Esophagus muscularis mucosa (tissue), 4 donors: ENCODE measurements at regions not wholly inside any gene's neighbourhood (a gene's known extent, or its start where the extent isn't known, plus 50 kb on each side); places are given as distances from the start of the nearest gene placed in this dataset.
"Not testable (repeated sequence)": the region's sequence is repeated elsewhere in the genome, so short reads cannot be mapped to it uniquely, and the experiment has no call there.

Source experiments
- DNase-seq: peaks from one replicate; pipeline ENCODE4 v3.0.0-alpha.2; 2017; ENCODE audit errors: extremely low spot score
- H3K27ac ChIP-seq, 4 donors: fragments of 200-600 bp; sonication (generic); replicated peaks in 1 of 4; 1 replicate in 3 of 4; 2 replicates in 1 of 4; pipeline ENCODE4 v1.5.1; 2016 to 2019; ENCODE audit warnings: mild to moderate bottlenecking in 1 of 4
- H3K27me3 ChIP-seq, 4 donors: fragments of 200-600 bp; sonication (generic); one replicate each; pipeline versions ENCODE4 v1.5.1 to v1.6.0; 2016 to 2019
- H3K36me3 ChIP-seq, 4 donors: fragments of 200-600 bp; sonication (generic); one replicate each; pipeline ENCODE4 v1.5.1; 2016 to 2019
- H3K4me1 ChIP-seq, 4 donors: fragments of 200-600 bp; sonication (generic); one replicate each; pipeline ENCODE4 v1.5.1; 2016 to 2019
- H3K4me3 ChIP-seq, 4 donors: fragments of 200-600 bp; sonication (generic); 1 replicate in 2 of 4; 2 replicates in 2 of 4; pipeline ENCODE4 v1.5.1; 2016 to 2019; ENCODE audit warnings: mild to moderate bottlenecking in 4 of 4, moderate library complexity in 1 of 4
- H3K9me3 ChIP-seq, 4 donors: fragments of 200-600 bp; sonication (generic); 1 replicate in 3 of 4; 2 replicates in 1 of 4; pipeline ENCODE4 v1.5.1; 2016 to 2019
- EP300 ChIP-seq: sonication (generic); formaldehyde crosslinking; IDR thresholded peaks from one replicate; pipeline ENCODE4 v1.6.1; 2017; ENCODE audit warnings: antibody characterized with exemption
- POLR2A ChIP-seq: fragments of 450-650 bp; IDR thresholded peaks from one replicate; pipeline ENCODE4 v1.6.1; 2017; ENCODE audit warnings: antibody characterized with exemption, moderate library complexity, mild to moderate bottlenecking, low read depth
- POLR2AphosphoS5 ChIP-seq, 2 donors: sonication (generic); formaldehyde crosslinking; IDR thresholded peaks; one replicate each; pipeline ENCODE4 v1.6.1; 2017; ENCODE audit warnings: antibody characterized with exemption in 2 of 2
- WGBS: methylation state at CpG from one replicate; pipeline ENCODE4 v1.1.5; 2018; 5-methylcytosine and 5-hydroxymethylcytosine counted together
- intact Hi-C: fragments of 100-400 bp; cut with DNase I; formaldehyde crosslinking; loops from one replicate; pipeline ENCODE4 v1.15.1; 2023
- TF ChIP-seq, protein P1 (sequence below), 3 experiments: fragments of 200-600 bp in 2 of 3; fragments of 450-650 bp in 1 of 3; sonication (generic) in 2 of 3; IDR thresholded peaks; one replicate each; pipeline ENCODE4 v1.5.1; 2017 to 2019; ENCODE audit warnings: antibody characterized with exemption in 3 of 3, mild to moderate bottlenecking in 2 of 3, moderate library complexity in 1 of 3

DNA sequence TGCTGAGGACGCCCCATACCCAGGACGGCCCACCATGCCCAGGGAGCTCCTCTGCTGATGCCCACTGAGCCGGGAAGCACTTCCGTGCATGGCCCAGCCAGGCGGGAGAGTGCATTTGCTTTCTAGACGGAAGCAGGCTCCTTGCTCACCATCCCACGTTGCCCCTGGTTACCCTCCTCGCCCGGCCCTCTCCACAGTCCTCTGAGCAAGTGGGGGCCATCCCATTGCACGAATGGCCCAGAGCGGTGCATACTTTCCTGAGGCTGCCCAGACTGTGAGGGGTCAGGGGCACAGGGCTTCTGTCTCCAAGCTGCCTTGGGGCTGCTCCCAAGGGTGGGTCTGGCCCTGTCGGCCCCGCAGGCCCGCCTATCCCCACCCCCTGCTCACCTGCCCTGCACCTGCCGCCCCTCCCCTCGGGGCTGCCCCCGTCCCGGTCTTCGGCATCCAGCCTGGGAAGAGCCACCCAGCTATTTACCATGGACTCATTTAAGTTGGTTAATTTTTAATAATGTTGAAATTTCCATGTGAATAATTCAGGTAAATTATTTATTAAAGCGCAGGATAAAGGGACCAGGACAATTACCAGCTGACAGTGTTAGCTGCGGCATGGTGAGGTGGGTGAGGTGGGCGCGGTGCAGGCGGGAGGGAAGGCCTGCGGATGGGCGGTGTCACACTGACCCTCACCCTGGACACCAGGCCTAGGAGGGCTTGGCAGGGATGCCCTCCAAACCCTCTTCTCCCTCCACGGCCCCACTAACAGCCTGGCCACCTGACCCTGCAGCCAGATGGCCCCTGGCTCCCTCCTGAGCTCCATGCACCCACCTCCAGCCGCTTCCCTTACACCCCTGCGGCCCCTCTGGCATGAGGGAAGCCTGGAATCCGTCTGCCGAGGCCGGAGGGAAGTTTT is 104.4 kb downstream of the MICALL2 start:
- TF ChIP-seq POLR2A = no peak
- no peak for TF ChIP-seq POLR2AphosphoS5 (IDR thresholded peaks at IDR 0.05)
- TF ChIP-seq, protein P1, sequence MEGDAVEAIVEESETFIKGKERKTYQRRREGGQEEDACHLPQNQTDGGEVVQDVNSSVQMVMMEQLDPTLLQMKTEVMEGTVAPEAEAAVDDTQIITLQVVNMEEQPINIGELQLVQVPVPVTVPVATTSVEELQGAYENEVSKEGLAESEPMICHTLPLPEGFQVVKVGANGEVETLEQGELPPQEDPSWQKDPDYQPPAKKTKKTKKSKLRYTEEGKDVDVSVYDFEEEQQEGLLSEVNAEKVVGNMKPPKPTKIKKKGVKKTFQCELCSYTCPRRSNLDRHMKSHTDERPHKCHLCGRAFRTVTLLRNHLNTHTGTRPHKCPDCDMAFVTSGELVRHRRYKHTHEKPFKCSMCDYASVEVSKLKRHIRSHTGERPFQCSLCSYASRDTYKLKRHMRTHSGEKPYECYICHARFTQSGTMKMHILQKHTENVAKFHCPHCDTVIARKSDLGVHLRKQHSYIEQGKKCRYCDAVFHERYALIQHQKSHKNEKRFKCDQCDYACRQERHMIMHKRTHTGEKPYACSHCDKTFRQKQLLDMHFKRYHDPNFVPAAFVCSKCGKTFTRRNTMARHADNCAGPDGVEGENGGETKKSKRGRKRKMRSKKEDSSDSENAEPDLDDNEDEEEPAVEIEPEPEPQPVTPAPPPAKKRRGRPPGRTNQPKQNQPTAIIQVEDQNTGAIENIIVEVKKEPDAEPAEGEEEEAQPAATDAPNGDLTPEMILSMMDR (IDR thresholded peaks at IDR 0.05) = no peak
- no peak overlapping the region for H3K4me3 ChIP-seq
- H3K27ac ChIP-seq = no peak overlapping the region
- intact Hi-C loops = no loop called here
- no peaks in the 10 kb centered on the region for H3K4me1 ChIP-seq
- peaks cover 0 to 3% (median 0%) of the 10 kb centered on the region in 4 donors for H3K9me3 ChIP-seq
- WGBS = 73% methylated on average over 30 of the region's 32 CpGs
- peaks cover 0 to 81% (median 11%) of the 10 kb centered on the region in 4 donors for H3K27me3 ChIP-seq
- no peaks in the 10 kb centered on the region for H3K36me3 ChIP-seq
- no peak for DNase-seq

DNA sequence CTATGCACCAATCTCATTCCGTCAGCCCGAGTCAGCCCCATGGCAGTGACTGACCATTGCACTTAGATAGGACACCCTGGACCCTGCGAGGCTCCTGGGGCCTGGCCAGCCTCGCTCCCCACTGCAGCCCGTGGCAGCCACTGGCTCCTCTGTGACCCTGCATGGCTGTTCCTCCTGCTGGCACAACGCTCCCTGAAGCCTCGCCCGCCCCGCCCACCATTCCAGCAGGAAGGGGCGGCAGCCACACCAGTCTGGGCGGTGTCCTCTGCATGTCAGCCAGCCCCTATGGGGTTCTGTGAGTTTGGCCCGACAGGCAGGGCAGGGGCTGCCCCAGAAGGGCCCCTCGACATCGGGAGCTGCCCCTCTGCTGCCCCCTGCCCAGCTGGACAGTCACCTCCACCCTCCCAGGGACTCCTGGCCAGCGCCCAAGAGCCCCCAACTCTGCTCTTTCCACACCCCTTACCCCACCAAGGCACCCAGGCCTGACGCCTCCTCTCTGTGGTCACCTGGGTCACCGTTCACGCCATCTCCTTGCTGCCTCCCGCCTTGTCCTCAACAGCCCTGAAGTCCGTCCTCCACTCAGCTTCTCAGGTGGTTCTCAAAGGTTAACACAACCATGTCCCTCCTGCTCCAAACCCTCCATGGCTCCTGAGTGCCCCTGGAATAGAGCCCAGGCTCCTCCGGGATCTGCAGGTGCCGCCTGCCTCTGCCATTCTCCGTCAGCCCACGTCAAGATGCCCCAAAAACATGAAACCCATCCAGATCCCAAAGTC is 103.5 kb downstream of the MICALL2 start:
- WGBS = 69% methylated on average over 19 of the region's 24 CpGs
- intact Hi-C loops = no loop called here
- Histone ChIP-seq H3K4me1 (no peaks in the 10 kb centered on the region), H3K27ac (no peak overlapping the region), H3K4me3 (no peak overlapping the region), H3K36me3 (no peaks in the 10 kb centered on the region), H3K9me3 (peaks cover 0 to 11% (median 0%) of the 10 kb centered on the region in 4 donors), H3K27me3 (peaks cover 0 to 82% (median 11%) of the 10 kb centered on the region in 4 donors)
- DNase-seq = no peak
- TF ChIP-seq POLR2A = no peak

DNA sequence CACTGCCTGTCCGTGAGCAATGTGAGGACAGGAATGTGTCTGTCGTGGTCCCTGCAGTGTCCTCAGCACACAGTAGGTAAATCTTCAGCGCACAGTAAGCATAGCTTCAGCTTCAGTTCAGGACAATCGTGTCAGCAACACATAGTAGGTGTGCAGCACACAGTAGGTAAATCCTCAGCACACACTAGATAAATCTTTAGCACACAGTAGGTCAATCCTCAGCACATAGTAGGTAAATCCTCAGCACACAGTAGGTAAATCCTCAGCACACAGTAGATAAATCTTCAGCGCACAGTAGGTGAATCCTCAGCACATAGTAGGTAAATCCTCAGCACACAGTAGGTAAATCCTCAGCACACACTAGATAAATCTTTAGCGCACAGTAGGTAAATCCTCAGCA is 102.4 kb downstream of the MICALL2 start:
- H3K9me3 ChIP-seq = peaks cover 0 to 11% (median 0%) of the 10 kb centered on the region in 4 donors
- WGBS = 97% methylated on average over 4 of the region's 6 CpGs
- H3K27ac ChIP-seq, H3K36me3 ChIP-seq, H3K4me3 ChIP-seq, H3K4me1 ChIP-seq, intact Hi-C loops, DNase-seq: not testable (repeated sequence)
- peaks cover 0 to 81% (median 11%) of the 10 kb centered on the region in 4 donors for H3K27me3 ChIP-seq

DNA sequence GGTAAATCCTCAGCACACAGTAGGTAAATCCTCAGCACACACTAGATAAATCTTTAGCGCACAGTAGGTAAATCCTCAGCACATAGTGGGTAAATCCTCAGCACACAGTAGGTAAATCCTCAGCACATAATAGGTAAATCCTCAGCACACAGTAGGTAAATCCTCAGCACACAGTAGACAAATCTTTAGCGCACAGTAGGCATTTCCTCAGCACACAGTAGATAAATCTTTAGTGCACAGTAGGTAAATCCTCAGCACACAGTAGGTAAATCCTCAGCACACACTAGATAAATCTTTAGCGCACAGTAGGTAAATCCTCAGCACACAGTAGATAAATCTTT is 102.0 kb downstream of the MICALL2 start:
- H3K27ac ChIP-seq, intact Hi-C loops: not testable (repeated sequence)

DNA sequence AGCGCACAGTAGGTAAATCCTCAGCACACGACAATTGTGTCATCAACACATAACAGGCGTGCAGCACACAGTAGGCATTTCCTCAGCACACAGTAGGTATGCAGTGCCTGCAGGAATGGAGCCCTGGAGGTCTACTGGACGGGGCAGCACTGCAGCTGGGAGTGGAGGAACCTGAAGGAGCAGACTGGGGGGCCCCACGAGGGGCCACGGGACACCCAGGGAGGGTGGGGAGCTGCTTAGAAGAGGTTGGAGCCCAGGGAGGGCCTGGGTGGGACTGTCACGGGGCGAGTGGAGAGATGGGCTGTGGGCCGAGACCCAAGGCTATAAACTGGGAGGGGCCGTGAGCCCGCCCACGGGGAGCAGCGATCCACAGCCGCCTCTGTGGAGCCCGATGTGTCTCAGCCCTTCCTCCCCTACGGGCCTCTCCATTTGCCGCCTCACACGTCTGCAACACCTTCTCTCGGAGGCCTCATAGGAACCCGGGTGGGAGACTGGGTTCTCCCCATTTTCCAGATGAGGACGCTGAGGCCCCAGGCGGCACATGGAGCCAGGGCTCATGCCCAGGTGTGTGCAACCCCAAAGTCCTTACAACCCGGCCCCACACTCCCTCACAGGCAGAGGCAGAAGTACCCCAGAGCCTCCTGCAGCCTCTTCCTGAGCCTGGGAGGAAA is 101.5 kb downstream of the MICALL2 start:
- no peak for DNase-seq

More for the DNA sequence above, 102.0 kb downstream of the MICALL2 start:
- H3K36me3 ChIP-seq, DNase-seq, H3K4me3 ChIP-seq, H3K4me1 ChIP-seq: not testable (repeated sequence)
- Histone ChIP-seq H3K9me3 (peaks cover 0 to 11% (median 0%) of the 10 kb centered on the region in 4 donors), H3K27me3 (peaks cover 0 to 79% (median 11%) of the 10 kb centered on the region in 4 donors)
- WGBS = 95% methylated on average over 3 of the region's 3 CpGs

More for the DNA sequence above, 101.5 kb downstream of the MICALL2 start:
- no peak overlapping the region for H3K27ac ChIP-seq
- WGBS = 87% methylated on average over 4 of the region's 23 CpGs
- intact Hi-C loops = no loop called here
- no peak overlapping the region for H3K4me3 ChIP-seq
- H3K27me3 ChIP-seq = peaks cover 0 to 78% (median 11%) of the 10 kb centered on the region in 4 donors
- no peaks in the 10 kb centered on the region for H3K4me1 ChIP-seq
- peaks cover 0 to 11% (median 0%) of the 10 kb centered on the region in 4 donors for H3K9me3 ChIP-seq
- no peaks in the 10 kb centered on the region for H3K36me3 ChIP-seq
- TF ChIP-seq POLR2AphosphoS5 (IDR thresholded peaks at IDR 0.05) (no peak), EP300 (no peak), POLR2A (no peak)
- TF ChIP-seq, protein P1 (IDR thresholded peaks at IDR 0.05) = no peak
